Retinal pigment epithelial cell (primary cell): ENCODE measurements at regions not wholly inside any gene's neighbourhood (a gene's known extent, or its start where the extent isn't known, plus 50 kb on each side); places are given as distances from the start of the nearest gene placed in this dataset.
A peak's percentile ranks its signal among the peaks of the same experiment; 100 is the strongest.

Experiments used
- DNase-seq: peaks from one replicate; pipeline ENCODE4 v3.0.0-alpha.2; 2010; ENCODE audit warnings: low read depth
- H3K4me3 ChIP-seq: 2 replicates; pipeline ENCODE4 v1.5.1; 2011; ENCODE audit warnings: mild to moderate bottlenecking, low read length, control low read depth, moderate library complexity
- TF ChIP-seq, protein P1 (sequence below): conservative IDR thresholded peaks from 2 replicates; pipeline ENCODE4 v1.5.1; 2011; ENCODE audit warnings: low read depth, low read length, control low read depth, inconsistent platforms

DNA sequence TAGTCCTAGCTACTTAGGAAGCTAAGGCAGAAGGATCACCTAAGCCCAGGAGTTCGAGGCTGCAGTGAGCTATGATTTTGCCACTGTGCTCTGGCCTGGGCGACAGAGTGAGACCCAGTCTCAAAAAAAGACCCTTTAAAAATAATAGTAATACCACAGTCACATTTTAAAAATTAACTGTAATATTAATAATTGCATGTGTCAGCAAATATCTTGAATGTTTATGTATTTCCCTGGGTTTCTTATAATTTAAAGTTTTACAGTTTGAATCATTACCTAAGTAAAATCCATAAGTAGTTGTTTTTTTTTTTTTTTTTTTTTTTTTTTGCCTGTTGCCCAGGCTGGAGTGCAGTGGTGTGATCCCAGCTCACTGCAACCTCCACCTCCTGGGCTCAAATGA, 69.2 kb downstream of the LYZL2 start:
- no peak overlapping the region for H3K4me3 ChIP-seq
- DNase-seq: no peak
- TF ChIP-seq, protein P1, sequence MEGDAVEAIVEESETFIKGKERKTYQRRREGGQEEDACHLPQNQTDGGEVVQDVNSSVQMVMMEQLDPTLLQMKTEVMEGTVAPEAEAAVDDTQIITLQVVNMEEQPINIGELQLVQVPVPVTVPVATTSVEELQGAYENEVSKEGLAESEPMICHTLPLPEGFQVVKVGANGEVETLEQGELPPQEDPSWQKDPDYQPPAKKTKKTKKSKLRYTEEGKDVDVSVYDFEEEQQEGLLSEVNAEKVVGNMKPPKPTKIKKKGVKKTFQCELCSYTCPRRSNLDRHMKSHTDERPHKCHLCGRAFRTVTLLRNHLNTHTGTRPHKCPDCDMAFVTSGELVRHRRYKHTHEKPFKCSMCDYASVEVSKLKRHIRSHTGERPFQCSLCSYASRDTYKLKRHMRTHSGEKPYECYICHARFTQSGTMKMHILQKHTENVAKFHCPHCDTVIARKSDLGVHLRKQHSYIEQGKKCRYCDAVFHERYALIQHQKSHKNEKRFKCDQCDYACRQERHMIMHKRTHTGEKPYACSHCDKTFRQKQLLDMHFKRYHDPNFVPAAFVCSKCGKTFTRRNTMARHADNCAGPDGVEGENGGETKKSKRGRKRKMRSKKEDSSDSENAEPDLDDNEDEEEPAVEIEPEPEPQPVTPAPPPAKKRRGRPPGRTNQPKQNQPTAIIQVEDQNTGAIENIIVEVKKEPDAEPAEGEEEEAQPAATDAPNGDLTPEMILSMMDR: no peak

DNA sequence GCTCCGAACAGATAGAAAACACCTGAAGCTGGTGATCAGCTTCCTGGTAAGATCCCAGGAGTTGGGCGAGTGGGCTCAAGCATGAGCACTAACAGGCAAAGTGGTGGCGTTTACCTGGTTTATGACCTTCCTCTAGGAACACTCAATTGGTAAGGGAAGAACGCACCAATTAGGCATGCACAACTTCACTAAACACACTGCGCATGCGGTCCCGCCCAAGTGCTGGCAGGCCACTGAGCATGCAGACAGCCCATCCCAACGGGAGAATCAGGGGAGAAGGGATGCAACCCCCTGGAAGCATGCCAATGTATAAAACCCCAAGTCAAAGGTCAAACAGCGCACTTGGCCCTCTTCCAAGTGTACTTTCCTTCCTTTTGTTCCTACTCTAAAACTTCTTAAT, 70.4 kb downstream of the LYZL2 start:
- TF ChIP-seq, protein P1: no peak
- no peak for DNase-seq
- no peak overlapping the region for H3K4me3 ChIP-seq

DNA sequence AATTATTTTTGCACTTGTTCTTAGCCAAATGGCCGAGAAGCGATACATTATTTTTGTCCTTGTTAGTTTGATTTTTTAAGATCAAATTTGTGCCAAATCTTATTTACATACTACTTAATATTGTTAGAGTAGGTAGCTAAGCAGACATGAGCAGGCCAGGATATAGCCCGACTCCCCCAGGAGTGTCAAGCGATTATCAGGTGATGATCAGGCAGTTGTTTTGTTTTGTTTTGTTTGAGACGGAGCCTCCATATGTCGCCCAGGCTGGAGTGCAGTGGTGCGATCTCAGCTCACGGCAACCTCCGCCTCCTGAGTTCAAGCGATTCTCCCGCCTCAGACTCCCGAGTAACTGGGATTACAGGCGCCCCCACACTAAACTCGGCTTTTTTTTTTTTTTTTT, 71.1 kb downstream of the LYZL2 start:
- H3K4me3 ChIP-seq: no peak overlapping the region
- TF ChIP-seq, protein P1: no peak
- no peak for DNase-seq

DNA sequence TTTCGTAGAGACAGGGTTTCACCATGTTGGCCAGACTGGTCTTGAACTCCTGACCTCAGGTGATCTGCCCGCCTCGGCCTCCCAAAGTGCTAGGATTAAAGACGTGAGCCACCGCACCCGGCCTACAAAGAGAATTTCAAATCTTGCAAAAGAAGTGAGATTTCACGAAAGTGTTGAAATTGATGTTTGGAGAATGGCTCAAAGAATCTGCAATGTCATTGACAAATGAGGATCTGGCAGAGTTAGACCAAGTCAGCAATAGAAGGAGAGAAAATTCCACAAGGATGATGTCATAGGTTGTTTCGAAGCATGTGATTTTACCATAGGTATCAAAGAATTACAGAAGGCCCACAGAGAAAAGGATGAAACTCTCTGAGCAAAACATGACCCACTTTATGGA, 71.7 kb downstream of the LYZL2 start:
- peak; percentile 56 for DNase-seq
- TF ChIP-seq, protein P1: no peak
- no peak overlapping the region for H3K4me3 ChIP-seq

DNA sequence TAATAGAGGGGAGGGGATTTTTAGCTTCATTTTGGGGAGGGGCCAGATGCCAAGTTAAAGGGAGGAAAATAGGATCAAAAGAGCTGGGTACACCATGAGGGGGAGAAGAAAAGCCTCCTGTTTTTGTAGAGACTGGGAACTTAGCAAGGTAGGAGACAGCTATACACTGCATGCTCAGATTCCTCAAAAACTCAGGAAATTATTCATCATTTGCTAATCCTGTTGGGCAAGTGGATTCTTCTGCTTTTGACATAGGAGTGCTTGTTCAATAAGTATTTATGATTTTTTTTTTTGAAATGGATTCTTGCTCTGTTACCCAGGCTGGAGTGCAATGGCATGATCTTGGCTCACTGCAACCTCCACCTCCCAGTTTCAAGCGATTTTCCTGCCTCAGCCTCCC, 73.4 kb downstream of the LYZL2 start:
- TF ChIP-seq, protein P1: no peak
- no peak for DNase-seq

DNA sequence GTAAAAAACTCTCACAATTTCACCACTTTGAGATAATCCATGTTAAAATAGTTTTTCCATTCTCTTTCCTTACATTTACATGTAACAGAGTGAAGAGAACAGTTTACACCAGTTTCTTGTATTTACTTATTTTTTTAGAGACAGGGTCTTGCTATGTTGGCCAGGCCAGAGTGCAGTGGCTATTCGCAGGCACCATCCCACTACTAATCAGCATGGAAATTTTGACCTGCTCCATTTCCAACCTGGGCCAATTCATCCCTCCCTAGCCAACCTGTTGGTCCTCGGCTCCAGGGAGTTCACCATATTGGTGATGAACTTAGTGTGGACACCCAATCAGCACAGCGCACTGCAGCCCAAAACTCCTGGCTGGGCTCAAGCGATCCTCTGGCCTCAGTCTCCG, 74.1 kb downstream of the LYZL2 start:
- H3K4me3 ChIP-seq: no peak overlapping the region
- TF ChIP-seq, protein P1: no peak
- no peak for DNase-seq

More for the DNA sequence above, 73.4 kb downstream of the LYZL2 start:
- no peak overlapping the region for H3K4me3 ChIP-seq

DNA sequence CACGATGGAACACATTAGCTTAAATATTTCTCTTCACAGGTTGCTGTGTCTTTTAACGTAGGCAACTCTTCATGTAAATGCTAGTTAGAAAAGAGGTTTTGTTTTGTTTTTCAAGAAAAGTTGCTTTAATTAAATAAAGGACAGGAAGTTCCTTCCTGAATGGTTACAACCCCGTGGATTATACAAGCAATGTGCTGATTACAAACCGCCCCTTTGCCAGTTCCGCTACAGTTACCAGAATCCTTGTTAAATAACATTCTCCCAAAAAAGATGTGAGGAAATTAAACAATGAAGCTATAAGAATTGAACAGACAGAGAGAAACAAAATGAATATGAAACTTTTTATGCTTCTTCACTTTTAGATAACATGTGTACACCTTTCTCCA, 75.1 kb downstream of the LYZL2 start:
- no peak overlapping the region for H3K4me3 ChIP-seq
- no peak for DNase-seq
- TF ChIP-seq, protein P1: no peak
